ENCODE measurements at regions not wholly inside any gene's neighbourhood (a gene's known extent, or its start where the extent isn't known, plus 50 kb on each side); places are given as distances from the start of the nearest gene placed in this dataset.
A peak's percentile ranks its signal among the peaks of the same experiment; 100 is the strongest.

DNA sequence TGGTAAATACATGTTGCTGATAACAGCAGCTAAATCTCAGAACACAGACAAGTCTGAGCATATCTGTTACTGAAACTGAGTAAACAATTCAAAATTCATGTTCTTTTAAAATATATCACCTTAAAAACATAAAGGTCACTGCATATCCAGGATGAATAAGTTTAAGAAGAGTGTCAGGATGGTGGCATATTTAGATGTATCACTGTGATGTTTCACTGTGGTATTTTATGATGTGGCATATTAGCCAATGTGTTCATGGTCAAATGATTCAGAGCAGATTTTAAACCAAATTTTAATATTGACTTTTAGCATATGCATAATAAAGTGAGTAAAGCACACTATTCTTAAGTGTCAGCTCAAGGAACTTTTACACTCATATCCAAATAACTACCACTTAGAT, 346.4 kb upstream of the DPPA4 start:
- ATAC-seq, result no peak
- Histone ChIP-seq H3K9me3 (no peaks in the 10 kb centered on the region), H3K4me1 (peaks cover 0 to 7% (median 4%) of the 10 kb centered on the region in 3 donors), H3K36me3 (no peaks in the 10 kb centered on the region), H3K27ac (no peak overlapping the region), H3K4me3 (no peak overlapping the region), H3K27me3 (no peaks in the 10 kb centered on the region)
- intact Hi-C loops (cut with DNase I), result no loop called here
- no peak for FAIRE-seq
- no peak for TF ChIP-seq CTCF (IDR thresholded peaks at IDR 0.05)
- DNase-seq, result no peak

GRCh38 chr3:109685084-109686079, 348.0 kb upstream of the DPPA4 start:
- Histone ChIP-seq H3K4me3 (no peak overlapping the region), H3K27ac (peak overlapping the region; percentile 7 to 57 (median 32)), H3K4me1 (no peaks in the 10 kb centered on the region), H3K36me3 (no peaks in the 10 kb centered on the region), H3K9me3 (no peaks in the 10 kb centered on the region), H3K27me3 (no peaks in the 10 kb centered on the region)
- TF ChIP-seq CTCF (IDR thresholded peaks at IDR 0.05), result no peak
- DNase-seq, result peak; percentile 78 to 94 (median 92)
- peak; percentile 99 to 100 (median 99) for ATAC-seq
- intact Hi-C loops (cut with DNase I), result no loop called here
- no peak for FAIRE-seq
- WGBS, 2 donors, result 29% methylated on average over 5 of the region's 5 CpGs

DNA sequence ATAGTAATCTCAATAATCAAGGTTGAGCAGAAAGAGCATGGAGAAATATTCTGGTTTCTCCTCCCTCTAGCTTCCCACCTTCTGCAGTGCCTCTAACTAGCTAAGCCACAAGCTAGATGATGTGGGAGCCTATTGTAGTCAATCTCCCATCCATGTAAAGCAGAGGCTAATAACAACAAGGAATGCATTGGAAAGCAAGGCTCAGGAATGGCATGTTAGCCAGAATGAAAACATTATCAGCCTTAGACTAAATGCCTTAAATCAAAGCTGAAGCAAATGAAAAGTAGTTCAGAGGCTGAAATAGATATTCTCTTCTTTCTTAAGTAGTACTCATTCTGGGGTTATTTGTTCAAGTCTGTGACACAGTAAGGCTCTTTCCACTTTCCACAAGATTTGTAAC, 350.3 kb upstream of the DPPA4 start:
- no peaks in the 10 kb centered on the region for H3K36me3 ChIP-seq
- H3K4me1 ChIP-seq, result no peaks in the 10 kb centered on the region
- H3K9me3 ChIP-seq, result no peaks in the 10 kb centered on the region
- H3K27ac ChIP-seq, result no peak overlapping the region
- no peak overlapping the region for H3K4me3 ChIP-seq
- no peak for DNase-seq
- no peak for ATAC-seq
- no peak for TF ChIP-seq CTCF (IDR thresholded peaks at IDR 0.05)
- intact Hi-C loops (cut with DNase I), result no loop called here
- H3K27me3 ChIP-seq, result no peaks in the 10 kb centered on the region
- no peak for FAIRE-seq

GRCh38 chr3:109696932-109697331, 359.6 kb upstream of the DPPA4 start:
- Histone ChIP-seq H3K9me3 (no peaks in the 10 kb centered on the region), H3K27me3 (no peaks in the 10 kb centered on the region), H3K27ac (no peak overlapping the region), H3K36me3 (no peaks in the 10 kb centered on the region), H3K4me3 (no peak overlapping the region), H3K4me1 (no peaks in the 10 kb centered on the region)
- intact Hi-C loops (cut with DNase I), result no loop called here
- DNase-seq, result no peak
- no peak for FAIRE-seq
- no peak for ATAC-seq
- TF ChIP-seq CTCF (IDR thresholded peaks at IDR 0.05), result no peak

GRCh38 chr3:109702252-109702651, 364.9 kb upstream of the DPPA4 start:
- 33 to 65% methylated on average over 1 of the region's 1 CpG for WGBS, 2 donors
- Histone ChIP-seq H3K4me3 (no peak overlapping the region), H3K9me3 (no peaks in the 10 kb centered on the region), H3K27me3 (no peaks in the 10 kb centered on the region), H3K4me1 (no peaks in the 10 kb centered on the region), H3K27ac (no peak overlapping the region), H3K36me3 (no peaks in the 10 kb centered on the region)
- TF ChIP-seq CTCF (IDR thresholded peaks at IDR 0.05), result no peak
- intact Hi-C loops (cut with DNase I), result no loop called here
- FAIRE-seq (no peak), DNase-seq (no peak), ATAC-seq (no peak)

Measured in pancreas (tissue), 10 donors.